ENCODE measurements at regions not wholly inside any gene's neighbourhood (a gene's known extent, or its start where the extent isn't known, plus 50 kb on each side); places are given as distances from the start of the nearest gene placed in this dataset.

GRCh38 chr10:98323221-98324164 lies 55.5 kb upstream of the LOXL4 start:
- peak; percentile 78 for FAIRE-seq
- Histone ChIP-seq H3K9me3 (replicated peaks; ENCODE audit: control insufficient read depth, insufficient read depth, low read length) (no peaks in the 10 kb centered on the region), H3K4me1 (ENCODE audit: control insufficient read depth, extremely low read depth, insufficient read depth, low read length) (peaks cover 9% of the 10 kb centered on the region), H3K27ac (ENCODE audit: insufficient read depth, low read depth, low read length) (no peak overlapping the region), H3K9ac (replicated peaks; ENCODE audit: extremely low read depth, insufficient read depth, low read length) (no peak overlapping the region), H4K20me1 (replicated peaks; ENCODE audit: control insufficient read depth, extremely low read depth, insufficient read depth, low read length) (no peaks in the 10 kb centered on the region), H3K36me3 (ENCODE audit: control insufficient read depth in 2 of 2, extremely low read depth in 1 of 2, insufficient read depth in 2 of 2, low read length in 2 of 2) (no peaks in the 10 kb centered on the region), H3K27me3 (ENCODE audit: control insufficient read depth in 2 of 2, insufficient read depth in 2 of 2, low read length in 2 of 2) (peaks cover 6 to 10% of the 10 kb centered on the region in 2 experiments), H3K4me3 (replicated peaks in 1 of 3; ENCODE audit: insufficient read depth in 1 of 3, low read depth in 1 of 3, low read length in 3 of 3) (no peak overlapping the region), H3K4me2 (ENCODE audit: insufficient read depth, low read length) (no peak overlapping the region), H3K9me1 (replicated peaks; ENCODE audit: control insufficient read depth, extremely low read depth, insufficient read depth, low read length) (no peaks in the 10 kb centered on the region), H3K79me2 (ENCODE audit: control insufficient read depth, insufficient read depth, low read length) (no peaks in the 10 kb centered on the region), H2AFZ (ENCODE audit: low read depth, low read length) (no peak overlapping the region)
- no TSS peak for BruUV-seq (replicated peaks)
- POLR2A ChIA-PET, result no interaction called here
- CTCF ChIA-PET, result interaction anchor here (0.8 to 2.6 kb wide), 6 partner anchors 9 to 282 kb away, joined by 3 to 19 read pairs (median 4); no protein-coding TSS in a partner anchor
- TF ChIP-seq JUN (IDR thresholded peaks at IDR 0.05; ENCODE audit: borderline replicate concordance, insufficient read depth, insufficient read length, low read depth) (no peak), POLR2A (IDR thresholded peaks at IDR 0.05; ENCODE audit: low read depth, low read length) (no peak), CTCF (IDR thresholded peaks at IDR 0.05; ENCODE audit: extremely low read depth in 1 of 2, insufficient read depth in 1 of 2, low read depth in 1 of 2, low read length in 2 of 2) (no peak), EZH2 (IDR thresholded peaks at IDR 0.05; ENCODE audit: borderline replicate concordance, low read depth, low read length, severe bottlenecking) (no peak), GATA2 (IDR thresholded peaks at IDR 0.05; ENCODE audit: insufficient read depth, insufficient read length, low read depth, low read length) (no peak), FOS (IDR thresholded peaks at IDR 0.05; ENCODE audit: borderline replicate concordance, insufficient read depth, low read length) (peak; percentile 62), MYC (IDR thresholded peaks at IDR 0.05; ENCODE audit: low read depth, low read length) (no peak), MAX (IDR thresholded peaks at IDR 0.05; ENCODE audit: insufficient read depth, insufficient read length) (no peak), POLR2AphosphoS5 (IDR thresholded peaks at IDR 0.05; ENCODE audit: insufficient read depth, low read depth, low read length) (peak; percentile 35)
- intact Hi-C loops (cut with micrococcal nuclease), result no loop called here
- peak; percentile 54 for DNase-seq (ENCODE audit: low read depth, low spot score)
- dilution Hi-C loops (cut with MboI; ENCODE audit: extremely low pct_ligation_motif_present, low sequenced_read_pairs), result no loop called here

Data from endothelial cell of umbilical vein (primary cell).